ENCODE measurements at regions not wholly inside any gene's neighbourhood (a gene's known extent, or its start where the extent isn't known, plus 50 kb on each side); places are given as distances from the start of the nearest gene placed in this dataset.

DNA sequence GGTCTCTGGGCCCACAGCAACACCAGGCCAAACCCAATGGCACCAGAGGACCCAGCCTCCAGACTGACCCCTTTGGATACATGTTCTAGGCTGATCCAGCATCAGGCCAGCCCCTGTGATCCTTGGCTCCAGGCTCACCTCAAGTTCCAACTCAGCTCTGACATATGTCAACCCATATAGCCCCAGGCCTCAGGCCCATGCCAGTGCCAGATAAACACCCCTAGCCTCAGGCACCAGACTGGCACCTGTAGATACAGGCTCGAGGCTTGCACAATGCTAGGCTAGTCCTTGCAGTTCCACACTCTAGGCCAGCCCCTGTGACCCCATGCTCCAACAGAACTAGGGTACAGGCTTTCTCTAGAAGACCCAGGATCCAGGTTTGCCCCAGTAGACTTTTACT, 287.5 kb downstream of the KCNC2 start:
- TF ChIP-seq, protein P1, sequence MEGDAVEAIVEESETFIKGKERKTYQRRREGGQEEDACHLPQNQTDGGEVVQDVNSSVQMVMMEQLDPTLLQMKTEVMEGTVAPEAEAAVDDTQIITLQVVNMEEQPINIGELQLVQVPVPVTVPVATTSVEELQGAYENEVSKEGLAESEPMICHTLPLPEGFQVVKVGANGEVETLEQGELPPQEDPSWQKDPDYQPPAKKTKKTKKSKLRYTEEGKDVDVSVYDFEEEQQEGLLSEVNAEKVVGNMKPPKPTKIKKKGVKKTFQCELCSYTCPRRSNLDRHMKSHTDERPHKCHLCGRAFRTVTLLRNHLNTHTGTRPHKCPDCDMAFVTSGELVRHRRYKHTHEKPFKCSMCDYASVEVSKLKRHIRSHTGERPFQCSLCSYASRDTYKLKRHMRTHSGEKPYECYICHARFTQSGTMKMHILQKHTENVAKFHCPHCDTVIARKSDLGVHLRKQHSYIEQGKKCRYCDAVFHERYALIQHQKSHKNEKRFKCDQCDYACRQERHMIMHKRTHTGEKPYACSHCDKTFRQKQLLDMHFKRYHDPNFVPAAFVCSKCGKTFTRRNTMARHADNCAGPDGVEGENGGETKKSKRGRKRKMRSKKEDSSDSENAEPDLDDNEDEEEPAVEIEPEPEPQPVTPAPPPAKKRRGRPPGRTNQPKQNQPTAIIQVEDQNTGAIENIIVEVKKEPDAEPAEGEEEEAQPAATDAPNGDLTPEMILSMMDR (IDR thresholded peaks at IDR 0.05): no peak
- no peak for TF ChIP-seq POLR2A (IDR thresholded peaks at IDR 0.05)
- Histone ChIP-seq H3K27ac (no peak overlapping the region), H3K4me3 (no peak overlapping the region), H3K36me3 (no peaks in the 10 kb centered on the region), H3K27me3 (no peaks in the 10 kb centered on the region), H3K4me1 (no peaks in the 10 kb centered on the region), H3K9me3 (no peaks in the 10 kb centered on the region)
- intact Hi-C loops (cut with DNase I; ENCODE audit: low total_unique reads): no loop called here
- no peak for DNase-seq

DNA sequence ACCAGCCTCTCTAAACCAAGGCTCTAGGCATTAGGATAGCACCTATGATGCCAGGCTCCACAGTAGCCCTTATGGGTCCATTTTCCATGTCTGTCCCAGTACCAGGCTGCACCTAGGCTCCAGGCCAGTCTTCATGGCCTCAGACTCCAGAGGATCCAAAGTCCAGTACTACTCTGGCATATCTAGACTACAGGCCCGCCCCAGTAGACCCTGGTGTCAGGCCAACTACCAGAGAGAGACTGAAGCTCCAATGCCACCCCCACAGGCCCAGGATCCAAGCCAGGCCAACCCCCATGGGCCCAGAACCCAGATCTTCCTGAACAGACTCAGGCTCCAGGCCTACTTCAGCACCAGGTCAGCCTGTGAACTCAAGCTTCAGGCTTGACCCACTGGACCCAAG, 287.0 kb downstream of the KCNC2 start:
- TF ChIP-seq POLR2A (IDR thresholded peaks at IDR 0.05): no peak
- TF ChIP-seq, protein P1 (IDR thresholded peaks at IDR 0.05): no peak
- H3K9me3 ChIP-seq: no peaks in the 10 kb centered on the region
- no peaks in the 10 kb centered on the region for H3K27me3 ChIP-seq
- H3K36me3 ChIP-seq: no peaks in the 10 kb centered on the region
- no peak overlapping the region for H3K4me3 ChIP-seq
- no peak overlapping the region for H3K27ac ChIP-seq
- intact Hi-C loops (cut with DNase I; ENCODE audit: low total_unique reads): no loop called here
- no peaks in the 10 kb centered on the region for H3K4me1 ChIP-seq
- DNase-seq: no peak

DNA sequence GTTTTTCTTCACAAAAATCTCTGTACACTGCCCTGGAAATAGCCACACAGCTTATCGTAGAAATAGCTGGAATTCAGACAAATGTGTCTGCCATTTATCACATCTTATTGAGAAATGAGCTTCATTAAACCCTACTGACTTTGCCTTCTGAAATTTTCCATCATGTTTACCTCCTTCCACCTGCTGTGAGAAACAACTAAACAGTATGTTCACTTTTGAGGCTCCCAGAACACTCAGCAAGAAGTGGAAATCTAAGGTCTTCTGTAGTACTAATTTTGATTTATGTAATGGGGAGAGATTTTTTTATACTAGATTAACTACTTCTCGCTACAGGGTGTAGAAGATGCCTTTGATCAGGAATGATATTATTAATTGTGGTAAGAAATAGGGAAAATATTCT, 268.0 kb downstream of the KCNC2 start:
- H3K4me1 ChIP-seq: no peaks in the 10 kb centered on the region
- H3K27ac ChIP-seq: no peak overlapping the region
- TF ChIP-seq, protein P1 (IDR thresholded peaks at IDR 0.05): no peak
- TF ChIP-seq POLR2A (IDR thresholded peaks at IDR 0.05): no peak
- no peak overlapping the region for H3K4me3 ChIP-seq
- H3K9me3 ChIP-seq: no peaks in the 10 kb centered on the region
- no peak for DNase-seq
- intact Hi-C loops (cut with DNase I; ENCODE audit: low total_unique reads): no loop called here
- H3K27me3 ChIP-seq: no peaks in the 10 kb centered on the region
- no peaks in the 10 kb centered on the region for H3K36me3 ChIP-seq

DNA sequence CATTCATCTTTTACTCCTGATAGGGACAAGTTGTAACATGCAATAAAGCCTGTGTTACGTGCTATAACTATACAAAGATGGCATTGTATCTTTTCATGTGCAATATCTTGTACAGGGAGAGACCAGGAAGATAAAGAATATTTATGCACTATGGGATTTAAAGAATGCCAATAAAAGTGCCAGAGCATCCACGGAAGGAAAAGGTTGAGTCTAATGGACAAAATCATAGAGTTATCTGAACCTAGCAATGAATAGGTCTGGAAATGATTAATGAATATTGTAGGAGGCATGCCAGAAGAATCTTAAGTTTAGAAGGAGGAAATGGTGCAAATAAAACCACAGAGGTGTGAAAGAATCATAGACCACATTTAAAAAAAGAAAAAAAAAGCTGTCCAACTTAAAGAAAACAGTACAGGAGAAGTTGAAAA, 263.9 kb downstream of the KCNC2 start:
- no peak overlapping the region for H3K4me3 ChIP-seq
- H3K27me3 ChIP-seq: no peaks in the 10 kb centered on the region
- intact Hi-C loops (cut with DNase I; ENCODE audit: low total_unique reads): no loop called here
- no peak overlapping the region for H3K27ac ChIP-seq
- H3K36me3 ChIP-seq: no peaks in the 10 kb centered on the region
- TF ChIP-seq POLR2A (IDR thresholded peaks at IDR 0.05): no peak
- TF ChIP-seq, protein P1 (IDR thresholded peaks at IDR 0.05): no peak
- no peak for DNase-seq
- no peaks in the 10 kb centered on the region for H3K9me3 ChIP-seq
- H3K4me1 ChIP-seq: no peaks in the 10 kb centered on the region

DNA sequence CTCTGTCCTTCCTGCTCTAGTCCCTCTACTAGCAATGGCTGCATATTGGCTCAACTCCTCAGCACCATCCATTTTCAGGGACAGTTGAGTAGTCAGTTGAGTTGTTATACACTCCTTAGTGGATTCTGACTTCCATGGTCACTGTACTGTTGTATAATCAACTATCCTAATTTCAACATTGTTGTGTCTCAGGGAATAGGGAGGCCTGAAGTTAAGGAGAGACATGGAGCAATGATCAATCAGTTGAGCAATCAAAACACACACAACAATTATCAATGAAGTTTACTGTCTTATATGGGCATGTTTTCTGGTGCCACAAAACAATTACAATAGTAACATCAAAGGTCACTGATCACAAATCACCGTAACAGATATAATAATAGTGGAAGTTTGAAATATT, 255.9 kb downstream of the KCNC2 start:
- no peaks in the 10 kb centered on the region for H3K36me3 ChIP-seq
- intact Hi-C loops (cut with DNase I; ENCODE audit: low total_unique reads): no loop called here
- DNase-seq: no peak

DNA sequence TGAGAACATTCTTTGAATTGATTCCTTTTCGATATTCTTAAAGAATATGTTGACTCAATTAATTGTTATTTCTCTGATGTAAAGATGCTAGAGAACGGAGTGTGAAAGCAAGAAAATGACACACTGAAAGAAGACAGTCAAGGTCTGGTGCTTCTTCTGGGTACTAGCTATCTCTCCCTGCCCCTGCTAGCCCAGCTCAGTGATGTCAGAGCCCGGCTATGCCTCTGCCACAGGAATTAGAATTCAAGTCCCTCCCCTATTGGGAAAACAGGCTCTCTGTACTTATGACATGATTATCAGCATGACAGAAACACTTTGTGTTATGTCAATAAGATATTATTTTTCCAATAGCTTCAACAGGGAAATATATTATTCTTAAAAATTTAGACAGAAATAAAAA, 252.4 kb downstream of the KCNC2 start:
- intact Hi-C loops (cut with DNase I; ENCODE audit: low total_unique reads): no loop called here
- Histone ChIP-seq H3K4me1 (no peaks in the 10 kb centered on the region), H3K4me3 (no peak overlapping the region), H3K27ac (no peak overlapping the region), H3K36me3 (no peaks in the 10 kb centered on the region), H3K9me3 (no peaks in the 10 kb centered on the region), H3K27me3 (no peaks in the 10 kb centered on the region)
- DNase-seq: no peak
- TF ChIP-seq, protein P1 (IDR thresholded peaks at IDR 0.05): no peak
- no peak for TF ChIP-seq POLR2A (IDR thresholded peaks at IDR 0.05)

More for the DNA sequence above, 255.9 kb downstream of the KCNC2 start:
- Histone ChIP-seq H3K4me1 (no peaks in the 10 kb centered on the region), H3K27me3 (no peaks in the 10 kb centered on the region), H3K4me3 (no peak overlapping the region), H3K9me3 (no peaks in the 10 kb centered on the region), H3K27ac (no peak overlapping the region)
- no peak for TF ChIP-seq POLR2A (IDR thresholded peaks at IDR 0.05)
